NT2/D1 (cell line): ENCODE measurements at regions not wholly inside any gene's neighbourhood (a gene's known extent, or its start where the extent isn't known, plus 50 kb on each side); places are given as distances from the start of the nearest gene placed in this dataset.

Experiments used
- DNase-seq: peaks from one replicate; pipeline ENCODE4 v3.0.0-alpha.2; 2011; ENCODE audit warnings: low read depth, low spot score
- H3K27me3 ChIP-seq: 2 replicates; pipeline ENCODE4 v1.6.0; 2011; ENCODE audit warnings: mild to moderate bottlenecking; ENCODE audit not compliant: insufficient read length, insufficient read depth
- H3K36me3 ChIP-seq: 2 replicates; pipeline ENCODE4 v1.6.1; 2011; ENCODE audit warnings: mild to moderate bottlenecking, low read length, mixed read lengths; ENCODE audit not compliant: insufficient read depth, insufficient read length
- H3K4me1 ChIP-seq: 2 replicates; pipeline ENCODE4 v1.5.1; 2011; ENCODE audit not compliant: insufficient read depth, insufficient read length
- H3K4me3 ChIP-seq: 2 replicates; pipeline ENCODE4 v1.5.1; 2011; ENCODE audit warnings: low read depth; ENCODE audit not compliant: insufficient read length
- H3K9ac ChIP-seq: 2 replicates; pipeline ENCODE4 v1.6.0; 2011; ENCODE audit warnings: low read depth; ENCODE audit not compliant: insufficient read length
- H3K9me3 ChIP-seq: 2 replicates; pipeline ENCODE4 v1.5.1; 2011; ENCODE audit warnings: mild to moderate bottlenecking, low read length; ENCODE audit not compliant: insufficient read depth
- SUZ12 ChIP-seq: IDR thresholded peaks from 2 replicates; pipeline ENCODE4 v1.6.1; 2011; ENCODE audit not compliant: insufficient read length, insufficient read depth; ENCODE audit errors: extremely low read depth
- YY1 ChIP-seq: IDR thresholded peaks from 2 replicates; pipeline ENCODE4 v1.6.1; 2011; ENCODE audit not compliant: insufficient read length, insufficient read depth
- ZNF274 ChIP-seq: IDR thresholded peaks from 2 replicates; pipeline ENCODE4 v1.6.1; 2011; ENCODE audit warnings: mild to moderate bottlenecking, low read depth, low read length

DNA sequence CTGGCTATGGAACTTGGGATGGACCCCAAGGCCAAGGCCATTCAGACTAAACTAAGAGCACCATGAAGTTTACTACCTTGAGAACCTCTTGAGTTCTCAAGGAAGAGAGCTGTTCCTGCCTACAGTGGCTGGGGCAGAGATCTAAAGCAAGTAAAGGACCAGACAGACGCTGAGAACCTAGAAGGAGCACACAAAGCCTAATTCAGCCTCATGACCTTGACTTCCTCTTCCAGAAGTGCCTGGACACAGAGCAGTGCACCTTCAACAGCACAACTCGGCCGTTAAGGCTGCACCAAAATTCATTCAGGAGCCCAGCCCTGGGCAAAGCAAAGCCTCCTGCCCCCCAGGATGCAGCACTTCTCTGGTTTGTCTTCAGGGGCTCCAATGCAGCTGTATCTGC, 82.9 kb upstream of the AKIP1 start:
- no peak overlapping the region for H3K4me3 ChIP-seq
- H3K36me3 ChIP-seq: peaks cover 33% of the 10 kb centered on the region
- no peak overlapping the region for H3K9ac ChIP-seq
- TF ChIP-seq SUZ12: no peak
- TF ChIP-seq YY1: no peak
- TF ChIP-seq ZNF274: no peak
- DNase-seq: no peak
- H3K4me1 ChIP-seq: no peaks in the 10 kb centered on the region
- H3K9me3 ChIP-seq: no peaks in the 10 kb centered on the region
- no peaks in the 10 kb centered on the region for H3K27me3 ChIP-seq

DNA sequence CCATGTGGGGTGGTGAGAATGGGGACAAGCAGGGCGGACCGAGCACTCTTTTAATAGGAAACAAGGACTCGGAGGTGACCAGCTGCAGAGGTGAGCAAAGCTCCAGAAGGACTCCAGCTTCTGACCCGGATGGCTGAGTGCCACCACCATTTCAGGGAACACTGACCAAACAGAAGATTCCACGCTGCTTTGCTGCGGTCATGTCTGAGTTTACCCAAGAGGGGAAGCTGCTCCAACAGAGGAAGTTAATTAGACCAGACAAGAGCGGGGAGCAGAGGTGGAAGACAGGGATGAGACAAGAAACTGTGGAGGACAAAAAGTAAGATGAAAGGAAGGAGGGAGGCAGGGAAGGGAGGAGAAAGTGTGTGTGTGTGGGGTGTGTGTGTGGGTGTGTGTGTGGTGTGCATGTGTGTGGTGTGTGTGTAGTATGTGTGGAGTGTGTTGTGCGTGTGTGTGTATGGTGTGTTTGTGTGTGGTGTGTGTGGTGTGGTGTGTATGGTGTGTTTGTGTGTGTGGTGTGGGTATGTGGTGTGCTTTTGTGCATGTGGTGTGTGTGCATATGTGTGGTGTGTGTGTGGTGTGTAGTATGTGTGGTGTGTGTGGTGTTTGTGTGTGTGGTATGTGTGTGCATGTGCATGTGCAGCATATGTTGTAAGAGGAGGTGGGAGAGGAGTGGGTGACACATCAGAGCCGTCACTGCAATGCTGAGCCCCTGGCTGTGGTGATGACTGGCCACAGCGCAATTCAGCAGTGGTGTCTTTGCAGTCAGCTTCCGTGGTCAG, 82.2 kb upstream of the AKIP1 start:
- no peaks in the 10 kb centered on the region for H3K4me1 ChIP-seq
- no peak for DNase-seq
- H3K36me3 ChIP-seq: peaks cover 33% of the 10 kb centered on the region
- no peaks in the 10 kb centered on the region for H3K27me3 ChIP-seq
- H3K9me3 ChIP-seq: no peaks in the 10 kb centered on the region
- no peak for TF ChIP-seq SUZ12
- TF ChIP-seq YY1: no peak
- no peak for TF ChIP-seq ZNF274
- no peak overlapping the region for H3K4me3 ChIP-seq
- H3K9ac ChIP-seq: no peak overlapping the region

DNA sequence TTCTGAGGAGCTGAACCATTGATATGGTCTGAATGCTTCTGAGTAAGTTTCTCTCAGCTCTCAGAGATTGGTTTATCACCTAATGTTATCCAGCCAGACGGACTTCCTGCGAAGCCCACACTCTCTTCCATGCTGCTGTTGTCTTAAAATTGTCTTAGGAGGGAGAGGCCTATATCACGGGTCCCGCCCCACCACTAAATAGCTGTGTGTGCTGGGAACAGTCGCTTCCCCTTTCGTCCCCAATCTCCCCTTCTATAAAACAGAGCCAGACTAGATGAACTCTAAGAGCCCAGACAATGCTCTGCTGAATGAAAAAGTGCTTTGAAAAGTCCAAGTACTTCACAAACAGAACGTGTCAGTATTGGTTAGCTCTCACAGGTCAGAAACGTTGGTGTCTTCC, 81.4 kb upstream of the AKIP1 start:
- Histone ChIP-seq H3K4me1 (no peaks in the 10 kb centered on the region), H3K36me3 (peaks cover 33% of the 10 kb centered on the region), H3K9me3 (no peaks in the 10 kb centered on the region), H3K27me3 (no peaks in the 10 kb centered on the region), H3K4me3 (no peak overlapping the region), H3K9ac (no peak overlapping the region)
- no peak for DNase-seq
- TF ChIP-seq SUZ12 (no peak), ZNF274 (no peak), YY1 (no peak)

DNA sequence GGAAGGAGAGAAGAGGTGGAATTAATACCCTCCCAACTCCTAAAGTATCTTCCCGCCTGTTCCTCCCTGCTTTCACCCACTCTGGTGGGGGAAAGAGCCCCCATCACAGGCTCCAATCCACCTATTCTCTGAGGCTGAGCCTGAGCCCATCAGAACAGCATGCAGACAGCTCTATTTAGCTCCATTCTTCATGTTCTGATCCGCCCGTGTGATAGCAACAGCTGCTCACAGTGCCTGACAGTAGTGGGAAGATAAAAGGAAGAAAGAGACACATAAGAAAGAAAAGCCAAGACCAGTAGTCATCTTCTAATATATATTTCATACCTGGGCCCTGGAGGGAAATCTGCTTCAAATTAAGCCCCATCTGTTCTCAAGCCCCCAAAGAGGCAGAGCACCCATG, 80.3 kb upstream of the AKIP1 start:
- Histone ChIP-seq H3K36me3 (peaks cover 38% of the 10 kb centered on the region), H3K9me3 (no peaks in the 10 kb centered on the region), H3K4me3 (no peak overlapping the region), H3K4me1 (no peaks in the 10 kb centered on the region), H3K9ac (no peak overlapping the region), H3K27me3 (no peaks in the 10 kb centered on the region)
- no peak for DNase-seq
- TF ChIP-seq ZNF274: no peak
- TF ChIP-seq YY1: no peak
- TF ChIP-seq SUZ12: no peak

DNA sequence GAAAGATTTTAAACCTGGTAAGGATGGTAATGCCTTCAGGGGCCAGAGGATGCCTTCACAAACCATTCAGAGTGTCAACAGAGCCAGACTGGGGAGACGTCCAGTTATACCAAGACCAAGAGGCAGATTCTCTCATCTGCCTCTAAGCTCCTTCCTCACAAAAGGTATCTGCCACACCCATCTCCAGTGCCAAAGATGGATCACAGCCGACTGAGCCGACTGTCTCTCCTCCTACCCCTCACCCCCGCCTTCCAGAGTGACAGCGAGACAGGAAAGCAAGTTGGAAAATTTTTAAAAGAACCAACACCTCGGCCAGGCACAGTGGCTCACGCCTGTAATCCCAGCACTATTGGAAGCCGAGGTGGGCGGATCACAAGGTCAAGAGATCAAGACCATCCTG, 79.1 kb upstream of the AKIP1 start:
- no peaks in the 10 kb centered on the region for H3K27me3 ChIP-seq
- H3K4me1 ChIP-seq: no peaks in the 10 kb centered on the region
- H3K4me3 ChIP-seq: no peak overlapping the region

DNA sequence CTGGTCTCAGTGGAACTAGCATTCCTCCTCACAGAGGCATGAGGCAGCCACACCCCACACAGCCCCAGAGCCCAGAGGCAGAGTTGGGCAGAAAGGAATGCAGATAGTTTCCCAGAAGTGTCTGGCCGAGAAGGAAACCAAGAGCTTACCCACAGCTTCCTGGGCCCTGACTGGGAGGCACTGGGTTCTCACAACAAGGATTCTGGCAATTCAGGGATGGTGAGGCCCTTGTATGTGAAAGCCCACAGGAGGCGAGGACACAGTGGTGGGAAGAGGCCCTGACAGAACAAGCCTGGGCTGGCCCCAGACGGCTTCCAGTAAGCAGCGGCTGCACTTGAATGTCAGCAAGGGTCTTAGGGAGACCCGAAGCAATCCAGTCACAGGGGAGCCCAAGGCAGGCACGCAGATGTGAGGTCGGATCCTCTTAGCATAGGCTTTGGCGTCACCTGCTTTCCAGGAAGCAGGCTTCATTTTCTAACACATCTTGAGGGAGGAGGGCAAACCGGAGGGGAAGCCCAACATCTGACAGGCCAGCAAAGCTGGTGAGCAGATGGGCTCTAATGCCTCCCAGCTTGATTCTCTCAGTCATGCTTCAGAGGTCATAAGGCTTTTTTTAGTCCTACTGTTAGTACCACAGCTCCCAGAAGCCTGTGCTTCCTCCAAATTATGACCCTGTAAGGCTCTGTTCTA, 78.3 kb upstream of the AKIP1 start:
- Histone ChIP-seq H3K9ac (no peak overlapping the region), H3K27me3 (no peaks in the 10 kb centered on the region), H3K36me3 (peaks cover 42% of the 10 kb centered on the region), H3K9me3 (no peaks in the 10 kb centered on the region), H3K4me3 (no peak overlapping the region), H3K4me1 (no peaks in the 10 kb centered on the region)
- TF ChIP-seq YY1: no peak
- no peak for TF ChIP-seq SUZ12
- no peak for TF ChIP-seq ZNF274
- DNase-seq: no peak

More for the DNA sequence above, 79.1 kb upstream of the AKIP1 start:
- no peak for TF ChIP-seq YY1
- no peak for TF ChIP-seq ZNF274
- no peak for TF ChIP-seq SUZ12
- H3K9me3 ChIP-seq: no peaks in the 10 kb centered on the region
- DNase-seq: no peak
- peaks cover 41% of the 10 kb centered on the region for H3K36me3 ChIP-seq
- H3K9ac ChIP-seq: no peak overlapping the region

- Histone ChIP-seq H3K4me3 (no peak overlapping the region), H3K9me3 (no peaks in the 10 kb centered on the region), H3K27me3 (no peaks in the 10 kb centered on the region), H3K9ac (no peak overlapping the region), H3K4me1 (no peaks in the 10 kb centered on the region), H3K36me3 (peaks cover 33% of the 10 kb centered on the region)
- DNase-seq: no peak
- TF ChIP-seq ZNF274 (no peak), SUZ12 (no peak), YY1 (no peak)
Observed at GRCh38 chr11:8833568-8834315, 77.2 kb upstream of the AKIP1 start.
